ENCODE measurements at regions not wholly inside any gene's neighbourhood (a gene's known extent, or its start where the extent isn't known, plus 50 kb on each side); places are given as distances from the start of the nearest gene placed in this dataset.

GRCh38 chr10:43754569-43755260, 106.0 kb upstream of the ZNF32 start:
- no peak for DNase-seq

DNA sequence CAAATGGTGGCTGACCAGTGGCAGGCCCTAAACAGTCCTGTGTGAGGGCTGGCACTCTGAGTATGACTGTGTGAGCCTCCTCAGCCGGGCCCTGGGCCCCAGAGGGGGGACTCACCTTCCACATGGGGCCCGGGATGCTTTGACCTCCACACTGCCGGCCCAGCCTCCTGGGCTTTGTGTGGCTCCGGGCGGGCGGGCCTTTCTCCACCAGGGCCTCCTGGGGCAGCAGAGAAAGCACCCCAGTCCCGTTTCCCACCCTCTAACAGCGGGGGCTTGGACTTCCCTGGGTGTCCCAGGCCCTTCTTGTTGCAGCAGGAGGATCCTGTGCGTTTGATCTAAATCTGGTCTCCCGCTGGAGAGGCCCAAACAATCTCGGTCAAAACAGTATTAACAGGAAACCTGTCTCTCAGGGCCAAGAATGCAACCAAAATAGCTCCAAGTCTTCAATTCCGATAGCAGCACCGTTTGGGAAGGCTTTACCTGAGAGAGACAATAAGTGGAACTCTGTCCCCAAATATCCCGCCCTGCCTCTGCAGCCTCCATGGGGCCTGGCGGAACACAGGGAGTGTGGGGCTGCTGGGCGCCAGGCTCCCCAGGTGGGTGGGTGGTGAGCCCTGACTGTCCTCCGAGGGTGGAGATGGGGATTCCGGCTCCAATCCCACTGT, 104.8 kb upstream of the ZNF32 start:
- DNase-seq = no peak

DNA sequence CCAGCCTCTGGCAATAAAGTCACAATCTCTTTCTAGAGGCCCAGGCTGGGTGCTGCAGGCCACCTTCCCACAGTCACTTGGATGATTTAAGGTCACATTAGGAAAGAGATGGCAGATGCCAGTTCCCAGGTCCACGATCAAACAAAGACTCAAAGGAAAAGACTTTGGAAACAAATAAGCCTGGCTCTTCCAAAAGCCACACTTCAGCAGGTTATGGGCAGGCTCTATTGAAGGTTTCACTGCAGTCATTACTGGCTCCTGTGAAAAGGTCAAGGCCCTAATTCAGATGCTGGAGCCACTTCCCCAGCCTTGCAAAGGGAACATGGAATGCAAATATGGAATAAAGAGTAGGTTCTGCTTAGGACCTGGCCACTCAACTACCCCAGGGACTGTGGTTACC, 104.0 kb upstream of the ZNF32 start:
- no peak for DNase-seq

DNA sequence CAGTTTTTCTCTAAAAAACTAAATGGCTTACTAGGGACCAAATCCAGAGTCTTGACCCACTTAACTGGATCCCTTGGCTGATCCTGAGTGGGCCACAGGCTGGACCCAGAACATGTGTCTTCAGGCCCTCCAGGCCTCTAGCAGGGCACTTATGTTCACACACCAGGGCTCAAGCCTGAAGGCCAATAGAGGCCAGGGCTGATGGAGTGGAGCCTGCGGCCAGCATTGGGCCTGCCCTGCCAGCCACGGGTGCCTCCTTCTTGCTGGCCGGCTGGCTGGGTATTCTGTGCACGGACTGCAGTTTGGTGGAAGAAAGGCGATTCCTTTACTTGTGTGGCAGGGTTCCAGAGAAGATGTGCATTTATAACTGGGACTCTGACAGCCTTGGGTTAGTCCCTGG, 103.0 kb upstream of the ZNF32 start:
- DNase-seq = no peak

GRCh38 chr10:43749940-43750552, 101.4 kb upstream of the ZNF32 start:
- DNase-seq = no peak

DNA sequence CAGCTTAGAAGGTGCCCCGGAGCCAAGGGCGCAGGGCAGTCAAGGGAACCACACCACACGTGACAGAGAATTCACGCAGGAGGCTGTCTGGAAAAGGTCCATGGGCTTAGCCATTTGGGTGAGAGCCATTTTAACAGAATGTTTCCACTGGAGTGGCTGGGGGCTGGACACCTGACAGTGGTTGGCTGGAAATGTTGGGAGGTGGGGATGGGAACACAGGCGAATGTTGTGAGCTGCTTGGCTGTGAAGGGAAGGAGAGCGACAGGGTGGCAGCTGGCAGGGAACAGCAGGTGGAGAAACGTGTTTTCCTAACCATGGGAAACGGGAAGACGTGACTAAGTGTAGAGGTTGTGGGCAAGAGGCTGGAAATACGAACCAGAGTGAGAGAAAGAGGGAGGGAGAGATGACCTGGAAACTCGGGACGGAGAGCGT, 100.5 kb upstream of the ZNF32 start:
- DNase-seq = no peak

DNA sequence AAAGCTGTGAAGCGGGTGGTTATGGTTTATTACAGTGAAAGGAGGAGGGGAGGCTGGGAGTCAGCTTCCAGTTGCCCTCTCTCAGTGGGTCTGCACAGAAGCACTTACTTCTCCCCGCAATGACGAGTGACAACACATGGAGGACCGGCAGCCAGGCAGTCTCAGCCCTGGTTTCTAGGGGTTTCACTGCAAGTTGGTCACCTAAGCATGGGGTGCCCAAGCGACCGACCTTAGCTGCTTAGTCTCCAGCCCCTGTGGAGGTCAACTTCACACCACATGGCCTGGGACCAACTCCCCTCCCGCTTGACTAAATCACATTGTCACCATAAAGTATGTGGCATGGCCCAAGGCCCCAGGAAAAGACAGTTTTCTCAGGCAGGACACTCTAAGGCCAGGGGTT, 99.9 kb upstream of the ZNF32 start:
- DNase-seq = no peak

DNA sequence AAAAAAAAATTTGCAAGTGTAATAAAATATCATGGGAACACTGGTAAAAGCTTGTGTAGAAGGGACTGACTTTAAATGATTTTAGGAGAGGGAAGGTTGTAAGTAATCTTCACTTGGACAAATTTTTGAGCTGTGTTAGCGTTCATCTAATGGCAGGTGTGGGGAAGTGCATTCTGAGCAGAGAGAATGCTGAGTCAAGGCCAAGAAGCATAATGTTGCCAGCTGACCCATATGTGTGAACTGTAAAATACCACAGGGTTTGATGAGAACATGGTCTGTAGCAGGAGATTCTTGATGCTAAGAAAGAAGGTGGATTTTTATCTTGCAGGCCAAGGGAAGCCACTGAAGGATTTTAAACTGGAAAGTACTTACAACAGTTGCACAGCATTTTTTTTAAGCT, 98.2 kb upstream of the ZNF32 start:
- DNase-seq = no peak

GRCh38 chr10:43739161-43739560, 90.5 kb upstream of the ZNF32 start:
- no peak for DNase-seq

- no peak for DNase-seq
Observed at GRCh38 chr10:43737003-43737402, 88.3 kb upstream of the ZNF32 start.

DNA sequence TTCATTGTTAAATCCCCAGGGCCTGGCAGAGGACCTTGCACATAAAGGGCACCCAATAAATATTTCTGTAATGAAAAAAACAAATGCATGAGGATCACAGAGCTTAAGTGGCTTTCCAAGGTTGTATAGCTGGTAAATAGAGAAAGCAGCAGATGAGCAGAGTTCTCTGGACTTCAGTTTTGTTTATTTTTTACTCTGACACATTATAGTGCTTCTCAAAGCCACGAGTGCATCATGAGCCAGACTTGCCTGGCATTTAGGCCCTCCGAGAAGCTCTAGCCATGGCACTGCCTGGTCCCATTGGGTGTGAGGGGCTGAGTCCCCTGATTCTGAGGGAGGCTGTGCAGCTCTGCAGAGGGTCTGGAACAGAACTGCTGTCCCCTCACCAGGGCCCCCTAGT, 87.2 kb upstream of the ZNF32 start:
- DNase-seq = no peak

DNA sequence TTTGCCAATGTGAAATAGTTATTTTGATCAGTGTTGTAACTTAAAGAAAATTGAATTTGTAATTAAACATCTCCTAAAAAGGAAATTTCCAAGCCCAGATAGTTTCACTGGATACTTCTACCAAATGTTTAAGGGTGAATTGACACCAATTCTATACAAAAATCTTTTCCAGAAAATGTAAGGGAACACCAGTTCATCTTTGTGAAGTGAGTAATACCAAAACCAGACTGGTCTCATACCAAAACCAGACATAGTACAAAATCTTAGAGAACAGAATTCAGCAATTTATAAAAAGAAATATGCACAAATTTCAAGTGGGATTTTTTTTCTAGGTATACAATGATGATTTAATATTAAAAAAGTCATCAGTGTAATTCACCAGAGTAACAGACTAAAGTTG, 86.0 kb upstream of the ZNF32 start:
- DNase-seq = no peak

GRCh38 chr10:43731486-43731885, 82.8 kb upstream of the ZNF32 start:
- DNase-seq = no peak

DNA sequence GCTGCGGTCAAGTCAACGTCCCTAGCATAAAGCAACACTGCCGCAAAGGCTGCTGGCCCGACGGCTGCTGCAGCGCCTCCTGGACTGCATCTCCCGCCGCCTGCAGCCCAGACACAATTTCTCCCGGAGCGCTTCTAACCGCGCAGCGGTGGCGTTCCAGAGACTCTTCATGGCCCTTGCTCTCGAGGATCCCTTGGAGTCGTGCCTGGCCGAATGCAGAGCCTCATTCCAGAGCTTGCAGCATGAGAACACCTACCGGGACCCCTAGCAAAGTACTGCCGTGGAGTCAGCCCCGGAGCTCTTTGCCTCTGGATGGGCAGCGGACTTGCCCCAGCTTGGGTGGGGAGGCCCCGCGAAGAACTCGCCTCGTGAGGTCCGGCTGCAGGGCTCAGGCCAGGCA, 79.7 kb upstream of the ZNF32 start:
- DNase-seq = no peak

- no peak for DNase-seq
Observed at GRCh38 chr10:43727935-43728334, 79.3 kb upstream of the ZNF32 start.

DNA sequence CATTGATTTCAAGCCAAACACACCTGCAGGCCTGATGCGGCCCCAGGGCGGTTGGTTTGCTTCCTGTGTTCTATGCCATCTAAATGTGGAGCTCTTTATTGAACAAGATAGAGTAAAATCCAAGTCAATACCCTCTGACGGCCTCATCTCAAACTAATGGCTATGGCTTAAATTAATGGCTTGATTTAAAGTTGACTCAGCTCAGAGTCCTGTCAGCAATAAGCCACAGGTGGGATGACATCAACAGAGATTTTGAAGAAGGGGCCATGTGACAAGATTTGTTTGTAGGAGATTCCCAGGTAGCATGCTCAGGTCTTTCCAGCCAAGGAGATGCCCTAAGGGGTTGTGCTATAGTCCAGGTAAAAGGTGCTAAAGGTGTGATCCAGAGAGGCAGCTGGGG, 66.7 kb upstream of the ZNF32 start:
- no peak for DNase-seq

DNA sequence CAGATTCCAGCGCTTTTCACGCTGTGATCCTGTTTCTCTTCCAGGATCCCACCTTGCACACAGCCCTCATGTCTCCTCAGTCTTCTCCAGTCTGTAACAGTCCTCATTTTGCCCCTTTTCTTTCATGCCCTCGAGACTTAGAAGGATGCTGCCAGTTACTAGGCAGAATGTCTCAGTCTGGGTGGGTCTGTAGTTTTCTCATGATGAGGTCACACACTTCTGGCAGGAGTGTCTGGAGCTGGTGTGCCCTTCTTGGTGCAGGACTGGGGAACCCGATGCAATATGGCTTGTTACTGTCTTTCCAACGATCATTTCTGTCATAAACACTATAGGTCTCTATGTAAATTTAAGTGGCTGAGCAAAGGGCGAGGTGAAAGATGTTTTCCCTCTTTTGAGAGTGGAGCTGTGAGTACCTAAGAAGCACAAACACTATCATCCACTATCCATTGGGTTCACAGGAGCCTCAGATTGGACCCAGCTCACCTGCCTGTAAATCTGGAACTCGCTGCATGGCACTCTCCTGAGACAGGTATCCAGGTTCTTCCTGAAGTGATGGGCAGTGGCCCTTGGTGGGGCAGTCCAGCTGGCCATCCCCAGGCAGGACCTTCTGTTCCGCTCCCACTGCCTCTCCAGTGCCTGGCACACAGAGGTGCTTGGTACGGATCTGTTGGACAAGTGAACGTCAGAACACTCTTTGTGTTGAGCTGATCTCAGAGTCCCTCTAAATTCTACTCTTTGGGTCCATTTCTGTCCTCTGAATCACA, 64.3 kb upstream of the ZNF32 start:
- no peak for DNase-seq

DNA sequence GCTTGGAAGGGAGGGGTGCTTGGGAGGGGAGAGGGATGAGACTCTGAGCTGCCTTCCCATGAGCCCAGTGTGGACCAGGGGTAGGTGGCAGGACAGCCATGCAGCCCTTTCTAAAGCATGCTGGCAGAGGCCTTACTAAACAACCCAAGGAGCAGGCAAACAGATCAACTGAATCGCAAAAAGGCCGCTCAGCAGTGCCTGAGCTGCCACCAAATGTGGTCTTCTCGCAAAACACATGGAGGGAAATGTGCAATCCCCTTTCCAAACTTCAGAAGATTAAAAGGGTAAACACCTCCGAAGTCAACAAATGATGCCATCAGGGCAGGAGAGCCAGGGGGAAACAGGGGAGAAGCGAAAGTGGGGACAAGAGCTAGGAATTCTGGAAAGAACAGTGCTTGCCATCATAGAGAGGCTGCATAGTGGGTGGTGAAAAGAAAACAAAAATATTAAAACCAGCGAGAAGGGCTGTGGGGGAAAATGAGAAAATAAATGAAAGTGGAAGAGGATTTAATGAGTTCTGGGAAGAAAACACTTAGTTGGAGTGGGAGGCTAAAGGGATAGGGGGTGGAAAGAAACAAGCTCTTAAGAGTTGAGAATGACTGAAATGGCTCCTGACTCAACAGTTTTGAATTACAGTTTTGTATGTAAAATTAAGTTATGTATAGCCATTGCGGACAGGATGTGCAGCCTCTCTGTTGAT, 62.2 kb upstream of the ZNF32 start:
- DNase-seq = no peak

GRCh38 chr10:43708262-43708661, 59.6 kb upstream of the ZNF32 start:
- DNase-seq = no peak

GRCh38 chr10:43707770-43708169, 59.1 kb upstream of the ZNF32 start:
- no peak for DNase-seq

GRCh38 chr10:43706166-43706565, 57.5 kb upstream of the ZNF32 start:
- DNase-seq = no peak

DNA sequence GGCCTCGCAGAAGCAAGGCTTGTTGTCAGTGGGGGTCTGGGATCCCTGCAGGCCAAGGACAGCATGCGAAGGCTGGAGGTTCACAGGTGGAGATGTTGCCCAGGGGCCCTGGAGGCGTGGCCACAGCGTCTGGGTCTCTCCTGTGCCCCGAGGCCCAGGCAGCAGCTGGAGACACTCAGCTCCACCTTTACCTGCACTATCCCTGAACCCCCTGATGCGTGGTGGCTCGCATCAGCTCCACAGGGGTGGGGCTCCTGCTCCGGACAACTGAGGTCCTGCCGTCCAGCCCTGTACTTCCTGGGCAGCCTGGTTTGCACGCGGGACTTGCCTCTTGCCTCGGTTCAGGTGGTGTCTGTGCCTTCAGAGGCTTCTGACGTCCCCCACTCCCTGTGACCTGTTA, 54.6 kb upstream of the ZNF32 start:
- DNase-seq = no peak

GRCh38 chr10:43702936-43703281, 54.2 kb upstream of the ZNF32 start:
- DNase-seq = no peak
